Sigmoid colon (tissue), 6 donors: ENCODE measurements at regions not wholly inside any gene's neighbourhood (a gene's known extent, or its start where the extent isn't known, plus 50 kb on each side); places are given as distances from the start of the nearest gene placed in this dataset.

Source experiments
- DNase-seq: peaks from one replicate; pipeline ENCODE4 v3.0.0-alpha.2; 2019
- H3K27ac ChIP-seq, 4 donors: fragments of 200-600 bp; sonication (generic); one replicate each; pipeline ENCODE4 v1.5.1; 2016 to 2019; ENCODE audit warnings: mild to moderate bottlenecking in 1 of 4
- H3K27me3 ChIP-seq, 3 donors: fragments of 200-600 bp; sonication (generic); one replicate each; pipeline ENCODE4 v1.5.1; 2019; ENCODE audit warnings: mild to moderate bottlenecking in 1 of 3
- H3K36me3 ChIP-seq, 4 donors: fragments of 200-600 bp; sonication (generic); one replicate each; pipeline ENCODE4 v1.5.1; 2016 to 2019
- H3K4me1 ChIP-seq, 4 donors: fragments of 200-600 bp; sonication (generic); one replicate each; pipeline ENCODE4 v1.5.1; 2017 to 2019
- H3K4me3 ChIP-seq, 4 donors: fragments of 200-600 bp; sonication (generic); one replicate each; pipeline ENCODE4 v1.5.1; 2017 to 2019; ENCODE audit warnings: mild to moderate bottlenecking in 2 of 4, moderate library complexity in 1 of 4
- H3K9me3 ChIP-seq, 4 donors: fragments of 200-600 bp in 3 of 4; sonication (generic) in 3 of 4; one replicate each; pipeline versions ENCODE4 v1.5.1 to v1.6.1; 2013 to 2019
- EP300 ChIP-seq, 4 donors: sonication (generic); formaldehyde crosslinking; IDR thresholded peaks; one replicate each; pipeline ENCODE4 v1.6.1; 2017; ENCODE audit warnings: antibody characterized with exemption in 4 of 4
- POLR2A ChIP-seq, 2 donors: fragments of 450-650 bp; IDR thresholded peaks; one replicate each; pipeline ENCODE4 v1.6.1; 2016; ENCODE audit warnings: antibody characterized with exemption in 2 of 2, mild to moderate bottlenecking in 2 of 2, moderate library complexity in 2 of 2
- POLR2AphosphoS5 ChIP-seq, 4 donors: sonication (generic); formaldehyde crosslinking; IDR thresholded peaks; one replicate each; pipeline ENCODE4 v1.6.1; 2017; ENCODE audit warnings: antibody characterized with exemption in 4 of 4
- WGBS, 2 donors: extraction: QIAGEN DNeasy Blood & Tissue Kit; methylation state at CpG; one replicate each; pipeline ENCODE4 v1.1.7; 2013; 5-methylcytosine and 5-hydroxymethylcytosine counted together
- intact Hi-C: fragments of 100-400 bp; cut with DNase I; formaldehyde crosslinking; loops from one replicate; pipeline ENCODE4 v1.15.1; 2023
- TF ChIP-seq, protein P1 (sequence below), 4 experiments: fragments of 450-650 bp in 3 of 4; fragments of 200-600 bp in 1 of 4; IDR thresholded peaks; one replicate each; pipeline ENCODE4 v1.5.1; 2016 to 2019; ENCODE audit warnings: antibody characterized with exemption in 4 of 4, mild to moderate bottlenecking in 3 of 4, moderate library complexity in 2 of 4
- donor health status: healthy with polysubstance abuse.
- donor health status: healthy.

DNA sequence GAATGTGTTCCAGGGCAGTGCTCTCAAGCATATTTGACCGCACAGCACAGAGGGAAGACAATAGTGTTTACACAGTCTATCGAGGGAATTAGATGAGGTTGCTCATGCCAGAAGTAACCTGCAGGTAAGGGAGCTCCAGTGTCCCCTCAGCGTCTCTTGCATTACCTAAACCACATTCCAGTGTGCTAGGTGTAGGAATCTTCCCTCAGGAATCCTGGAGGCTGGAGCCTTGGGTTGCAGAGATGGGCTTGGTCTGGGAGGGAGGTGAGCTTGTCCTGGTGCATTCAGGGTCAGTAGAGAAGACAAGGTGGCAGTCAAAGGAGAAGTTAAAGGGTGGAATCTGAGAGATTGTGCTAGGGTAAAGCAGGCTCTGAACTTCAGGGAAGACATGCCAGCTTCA lies 56.3 kb downstream of the SOX14 start:
- intact Hi-C loops: no loop called here
- H3K9me3 ChIP-seq: no peaks in the 10 kb centered on the region
- WGBS, 2 donors: 29 to 74% methylated on average over 3 of the region's 3 CpGs
- TF ChIP-seq, protein P1, sequence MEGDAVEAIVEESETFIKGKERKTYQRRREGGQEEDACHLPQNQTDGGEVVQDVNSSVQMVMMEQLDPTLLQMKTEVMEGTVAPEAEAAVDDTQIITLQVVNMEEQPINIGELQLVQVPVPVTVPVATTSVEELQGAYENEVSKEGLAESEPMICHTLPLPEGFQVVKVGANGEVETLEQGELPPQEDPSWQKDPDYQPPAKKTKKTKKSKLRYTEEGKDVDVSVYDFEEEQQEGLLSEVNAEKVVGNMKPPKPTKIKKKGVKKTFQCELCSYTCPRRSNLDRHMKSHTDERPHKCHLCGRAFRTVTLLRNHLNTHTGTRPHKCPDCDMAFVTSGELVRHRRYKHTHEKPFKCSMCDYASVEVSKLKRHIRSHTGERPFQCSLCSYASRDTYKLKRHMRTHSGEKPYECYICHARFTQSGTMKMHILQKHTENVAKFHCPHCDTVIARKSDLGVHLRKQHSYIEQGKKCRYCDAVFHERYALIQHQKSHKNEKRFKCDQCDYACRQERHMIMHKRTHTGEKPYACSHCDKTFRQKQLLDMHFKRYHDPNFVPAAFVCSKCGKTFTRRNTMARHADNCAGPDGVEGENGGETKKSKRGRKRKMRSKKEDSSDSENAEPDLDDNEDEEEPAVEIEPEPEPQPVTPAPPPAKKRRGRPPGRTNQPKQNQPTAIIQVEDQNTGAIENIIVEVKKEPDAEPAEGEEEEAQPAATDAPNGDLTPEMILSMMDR (IDR thresholded peaks at IDR 0.05): no peak
- TF ChIP-seq POLR2AphosphoS5 (IDR thresholded peaks at IDR 0.05) (no peak), POLR2A (IDR thresholded peaks at IDR 0.05) (no peak), EP300 (IDR thresholded peaks at IDR 0.05) (no peak)
- H3K27ac ChIP-seq: no peak overlapping the region
- H3K36me3 ChIP-seq: no peaks in the 10 kb centered on the region
- no peaks in the 10 kb centered on the region for H3K4me1 ChIP-seq
- no peak for DNase-seq
- H3K27me3 ChIP-seq: peaks cover 0 to 4% (median 0%) of the 10 kb centered on the region in 3 donors
- no peak overlapping the region for H3K4me3 ChIP-seq

DNA sequence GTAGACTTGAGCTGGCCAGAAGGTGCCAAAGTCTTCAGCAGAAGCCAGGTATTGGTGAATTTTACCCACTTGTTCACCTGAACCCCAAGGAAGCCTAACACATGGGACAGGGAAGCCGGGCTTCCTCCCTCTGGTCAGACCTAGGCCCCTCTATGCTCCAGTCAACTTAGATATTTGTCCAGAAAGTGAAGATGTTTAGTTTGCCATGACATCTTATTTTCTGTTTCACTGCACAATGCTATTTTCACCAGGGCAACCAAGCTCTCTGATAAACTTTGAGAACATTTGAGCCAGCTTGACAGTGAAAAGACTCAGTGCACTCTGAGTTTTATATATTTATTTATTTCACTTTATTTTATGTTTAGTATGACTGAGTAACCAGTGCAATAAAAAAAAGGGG lies 71.0 kb downstream of the SOX14 start:
- H3K9me3 ChIP-seq: no peaks in the 10 kb centered on the region
- H3K4me1 ChIP-seq: no peaks in the 10 kb centered on the region

DNA sequence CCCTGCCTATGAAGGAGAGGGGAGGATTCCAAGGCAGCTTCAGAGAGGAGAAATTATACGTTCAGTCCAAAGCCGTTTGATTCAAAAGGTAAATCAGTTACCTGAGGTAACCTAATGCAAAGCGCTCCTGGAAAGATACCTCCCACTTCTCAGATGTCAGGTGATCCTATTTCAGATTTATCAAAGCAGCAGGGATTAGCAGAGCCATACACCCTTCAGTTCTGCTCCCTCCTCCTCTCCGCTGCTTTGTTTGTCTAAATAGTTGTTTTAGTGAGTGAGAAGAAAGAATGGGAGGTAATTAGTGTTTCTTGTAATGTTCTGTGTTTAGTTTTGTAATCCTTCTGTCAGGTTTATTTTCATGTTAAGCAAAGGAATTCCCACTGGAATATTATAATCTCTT lies 81.1 kb downstream of the SOX14 start:
- Histone ChIP-seq H3K9me3 (no peaks in the 10 kb centered on the region), H3K4me3 (no peak overlapping the region), H3K4me1 (no peaks in the 10 kb centered on the region), H3K27ac (no peak overlapping the region), H3K27me3 (no peaks in the 10 kb centered on the region), H3K36me3 (no peaks in the 10 kb centered on the region)
- TF ChIP-seq POLR2AphosphoS5 (IDR thresholded peaks at IDR 0.05) (no peak), EP300 (IDR thresholded peaks at IDR 0.05) (no peak), POLR2A (IDR thresholded peaks at IDR 0.05) (no peak)
- TF ChIP-seq, protein P1 (IDR thresholded peaks at IDR 0.05): no peak
- no peak for DNase-seq
- 17 to 39% methylated on average over 4 of the region's 4 CpGs for WGBS, 2 donors
- intact Hi-C loops: no loop called here

More for the DNA sequence above, 71.0 kb downstream of the SOX14 start:
- DNase-seq: no peak
- Histone ChIP-seq H3K27ac (no peak overlapping the region), H3K36me3 (no peaks in the 10 kb centered on the region), H3K27me3 (no peaks in the 10 kb centered on the region), H3K4me3 (no peak overlapping the region)
- intact Hi-C loops: no loop called here
- WGBS, 2 donors: 64 to 83% methylated on average over 1 of the region's 1 CpG
- TF ChIP-seq, protein P1 (IDR thresholded peaks at IDR 0.05): no peak
- TF ChIP-seq POLR2AphosphoS5 (IDR thresholded peaks at IDR 0.05): no peak
- no peak for TF ChIP-seq EP300 (IDR thresholded peaks at IDR 0.05)
- no peak for TF ChIP-seq POLR2A (IDR thresholded peaks at IDR 0.05)

DNA sequence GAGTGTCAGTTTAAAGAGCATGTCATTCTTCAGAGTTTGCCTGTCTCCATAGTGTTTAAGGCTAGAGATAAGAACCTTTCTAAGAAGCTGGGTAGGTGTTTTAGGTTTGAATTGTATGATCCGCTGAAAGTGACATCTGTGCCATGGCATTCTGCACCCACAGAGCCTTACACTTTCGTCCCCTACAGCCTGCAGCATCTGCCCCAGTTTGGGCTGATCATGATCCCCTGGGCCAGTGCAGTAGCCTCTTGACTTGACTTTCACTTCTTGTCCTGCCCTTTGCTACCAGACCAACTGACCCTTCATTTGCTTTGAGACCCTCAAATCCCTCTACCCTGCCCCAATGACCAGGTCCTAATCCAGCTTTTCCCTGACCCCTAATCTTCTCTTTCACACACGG lies 81.6 kb downstream of the SOX14 start:
- 48 to 67% methylated on average over 3 of the region's 3 CpGs for WGBS, 2 donors
- intact Hi-C loops: no loop called here

DNA sequence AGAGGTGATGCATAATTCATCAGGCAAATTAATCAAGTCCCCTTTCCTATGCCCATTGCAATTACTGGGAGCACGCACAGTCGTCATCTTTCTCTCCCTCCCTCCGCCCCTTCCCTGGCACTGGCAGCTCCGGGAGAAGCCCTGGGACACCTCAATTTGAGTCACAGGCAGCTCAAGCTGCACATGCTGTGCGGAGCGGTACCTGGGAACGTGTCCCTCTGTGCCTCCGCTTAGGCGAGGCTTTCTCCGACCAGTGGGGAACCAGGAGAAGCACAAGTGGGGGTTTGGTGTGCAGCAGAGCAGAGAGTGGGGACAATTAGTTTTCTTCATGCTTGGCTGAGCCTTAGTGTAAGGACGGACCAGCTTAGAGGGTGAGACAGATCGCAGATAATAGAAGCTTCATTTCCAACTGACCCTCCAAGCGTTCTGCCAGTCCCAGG lies 88.3 kb downstream of the SOX14 start:
- 73 to 76% methylated on average over 13 of the region's 13 CpGs for WGBS, 2 donors
- intact Hi-C loops: no loop called here

More for the DNA sequence above, 81.6 kb downstream of the SOX14 start:
- DNase-seq: no peak
- no peak overlapping the region for H3K4me3 ChIP-seq
- TF ChIP-seq, protein P1 (IDR thresholded peaks at IDR 0.05): no peak
- TF ChIP-seq POLR2AphosphoS5 (IDR thresholded peaks at IDR 0.05) (no peak), EP300 (IDR thresholded peaks at IDR 0.05) (no peak)
- H3K27me3 ChIP-seq: no peaks in the 10 kb centered on the region
- no peaks in the 10 kb centered on the region for H3K9me3 ChIP-seq
- no peaks in the 10 kb centered on the region for H3K4me1 ChIP-seq
- no peak overlapping the region for H3K27ac ChIP-seq
- no peaks in the 10 kb centered on the region for H3K36me3 ChIP-seq

More for the DNA sequence above, 88.3 kb downstream of the SOX14 start:
- H3K36me3 ChIP-seq: no peaks in the 10 kb centered on the region
- no peaks in the 10 kb centered on the region for H3K9me3 ChIP-seq
- TF ChIP-seq POLR2A (IDR thresholded peaks at IDR 0.05) (no peak), POLR2AphosphoS5 (IDR thresholded peaks at IDR 0.05) (no peak), EP300 (IDR thresholded peaks at IDR 0.05) (no peak)
- TF ChIP-seq, protein P1 (IDR thresholded peaks at IDR 0.05): no peak
- no peaks in the 10 kb centered on the region for H3K27me3 ChIP-seq
- H3K4me1 ChIP-seq: no peaks in the 10 kb centered on the region
- no peak for DNase-seq
- H3K4me3 ChIP-seq: no peak overlapping the region
- H3K27ac ChIP-seq: no peak overlapping the region
